GM12878 (cell line): ENCODE measurements at regions not wholly inside any gene's neighbourhood (a gene's known extent, or its start where the extent isn't known, plus 50 kb on each side); places are given as distances from the start of the nearest gene placed in this dataset.

Source experiments
- CTCF ChIP-seq, 3 experiments: IDR thresholded peaks in 2 of 3; conservative IDR thresholded peaks in 1 of 3; 2 replicates each; pipeline ENCODE4 v1.5.1; 2011; ENCODE audit warnings: low read depth in 3 of 3, low read length in 3 of 3, mild to moderate bottlenecking in 3 of 3, control low read depth in 2 of 3, moderate library complexity in 2 of 3, inconsistent platforms in 1 of 3, mixed read lengths in 1 of 3; ENCODE audit not compliant: control insufficient read depth in 2 of 3, insufficient read depth in 1 of 3; ENCODE audit errors: extremely low read depth in 1 of 3
- CUX1 ChIP-seq: IDR thresholded peaks from 2 replicates; pipeline ENCODE4 v1.6.1; 2012; ENCODE audit warnings: improper control_type of control experiment, low read depth, low read length; ENCODE audit not compliant: insufficient replicate concordance
- E2F4 ChIP-seq: IDR thresholded peaks from 2 replicates; pipeline ENCODE4 v1.6.1; 2012; ENCODE audit warnings: low read depth, low read length, improper control_type of control experiment
- IRF4 ChIP-seq: IDR thresholded peaks from 2 replicates; pipeline ENCODE4 v1.6.1; 2011; ENCODE audit warnings: low read depth, low read length
- IRF5 ChIP-seq: fragments of 450-650 bp; IDR thresholded peaks from 2 replicates; pipeline ENCODE4 v1.6.1; 2017; ENCODE audit warnings: borderline replicate concordance
- LARP7 ChIP-seq: fragments of 450-650 bp; IDR thresholded peaks from 2 replicates; pipeline ENCODE4 v1.6.1; 2017; ENCODE audit warnings: mild to moderate bottlenecking
- PAX5 ChIP-seq: IDR thresholded peaks from 2 replicates; pipeline ENCODE4 v1.6.1; 2011; ENCODE audit warnings: low read depth, low read length, borderline replicate concordance
- POLR2AphosphoS5 ChIP-seq: IDR thresholded peaks from 2 replicates; pipeline ENCODE4 v1.6.1; 2011; ENCODE audit warnings: mild to moderate bottlenecking, low read length, inconsistent platforms
- RBBP5 ChIP-seq: fragments of 200-600 bp; sonication (generic); conservative IDR thresholded peaks from 2 replicates; pipeline ENCODE4 v1.6.1; 2016
- RELB ChIP-seq: fragments of 450-650 bp; IDR thresholded peaks from 2 replicates; pipeline ENCODE4 v1.6.1; 2017; ENCODE audit warnings: low read depth, mild to moderate bottlenecking, moderate library complexity
- RFX5 ChIP-seq: IDR thresholded peaks from 2 replicates; pipeline ENCODE4 v1.6.1; 2011; ENCODE audit warnings: low read depth, low read length, improper control_type of control experiment
- SMAD1 ChIP-seq: fragments of 450-650 bp; IDR thresholded peaks from 2 replicates; pipeline ENCODE4 v1.6.1; 2018; ENCODE audit warnings: mild to moderate bottlenecking, low read depth; ENCODE audit not compliant: partially characterized antibody
- SREBF1 ChIP-seq: IDR thresholded peaks from 2 replicates; pipeline ENCODE4 v1.6.1; 2012; ENCODE audit warnings: mild to moderate bottlenecking, low read length
- YBX1 ChIP-seq: fragments of 450-650 bp; IDR thresholded peaks from 2 replicates; pipeline ENCODE4 v1.6.1; 2016; ENCODE audit warnings: antibody characterized with exemption
- ZBTB33 ChIP-seq: fragments of 450-650 bp; IDR thresholded peaks from 2 replicates; pipeline ENCODE4 v1.6.1; 2017; ENCODE audit warnings: mild to moderate bottlenecking
- ZNF217 ChIP-seq: fragments of 450-650 bp; IDR thresholded peaks from 2 replicates; pipeline ENCODE4 v1.6.1; 2017; ENCODE audit warnings: antibody characterized with exemption, mild to moderate bottlenecking
- ZSCAN29 ChIP-seq: fragments of 450-650 bp; IDR thresholded peaks from 2 replicates; pipeline ENCODE4 v1.6.1; 2017; ENCODE audit warnings: mild to moderate bottlenecking, moderate library complexity
- ZZZ3 ChIP-seq: IDR thresholded peaks from 2 replicates; pipeline ENCODE4 v1.6.1; 2011; ENCODE audit warnings: low read depth; ENCODE audit not compliant: control insufficient read depth, insufficient read length

GRCh38 chr9:1271786-1272185 is 221.6 kb downstream of the DMRT2 start (continued):
- TF ChIP-seq POLR2AphosphoS5 = no peak
- no peak for TF ChIP-seq PAX5
- TF ChIP-seq ZNF217 = no peak
- no peak for TF ChIP-seq RBBP5
- TF ChIP-seq SREBF1 = no peak
- TF ChIP-seq RELB = peak; percentile 69
- no peak for TF ChIP-seq IRF5
- no peak for TF ChIP-seq LARP7
- no peak for TF ChIP-seq IRF4
- TF ChIP-seq RFX5 = no peak
- no peak for TF ChIP-seq CUX1
- no peak for TF ChIP-seq E2F4
- no peak for TF ChIP-seq SMAD1
- TF ChIP-seq CTCF (IDR thresholded peaks at IDR 0.05 in 2 of 3, conservative IDR thresholded peaks at IDR 0.05 in 1 of 3; ENCODE audit: control insufficient read depth in 2 of 3, extremely low read depth in 1 of 3, insufficient read depth in 1 of 3, low read depth in 3 of 3, low read length in 3 of 3) = no peak
- no peak for TF ChIP-seq ZSCAN29
- no peak for TF ChIP-seq YBX1
- TF ChIP-seq ZZZ3 = no peak
- TF ChIP-seq ZBTB33 = no peak
